H1 (cell line): ENCODE measurements at regions not wholly inside any gene's neighbourhood (a gene's known extent, or its start where the extent isn't known, plus 50 kb on each side); places are given as distances from the start of the nearest gene placed in this dataset.

Experiments used
- CTBP2 ChIP-seq: IDR thresholded peaks from 2 replicates; pipeline ENCODE4 v1.7.0; 2011; ENCODE audit warnings: borderline replicate concordance, mild to moderate bottlenecking, moderate library complexity, mixed read lengths, low read length; ENCODE audit not compliant: insufficient read depth, insufficient read length
- EP300 ChIP-seq, 2 experiments: IDR thresholded peaks; 1 replicate in 1 of 2; 2 replicates in 1 of 2; pipeline ENCODE4 v1.6.1; 2011 to 2012; ENCODE audit warnings: low read depth in 2 of 2, low read length in 2 of 2, mild to moderate bottlenecking in 2 of 2, borderline replicate concordance in 1 of 2, inconsistent platforms in 1 of 2, moderate library complexity in 1 of 2
- FOSL1 ChIP-seq: IDR thresholded peaks from 2 replicates; pipeline ENCODE4 v1.6.1; 2011; ENCODE audit warnings: mild to moderate bottlenecking, low read depth, low read length, moderate library complexity; ENCODE audit not compliant: insufficient read depth
- POLR2AphosphoS5 ChIP-seq: IDR thresholded peaks from 2 replicates; pipeline ENCODE4 v1.6.1; 2011; ENCODE audit warnings: low read depth, low read length
- SUZ12 ChIP-seq: fragments of 200-600 bp; sonication (generic); IDR thresholded peaks from 2 replicates; pipeline ENCODE4 v1.6.1; 2012; ENCODE audit warnings: mild to moderate bottlenecking, inconsistent platforms, low read length, moderate library complexity, mixed read lengths
- YY1 ChIP-seq: IDR thresholded peaks from 2 replicates; pipeline ENCODE4 v1.6.1; 2011; ENCODE audit warnings: low read depth, mild to moderate bottlenecking, low read length
- ZNF274 ChIP-seq: IDR thresholded peaks from 2 replicates; pipeline ENCODE4 v1.7.0; 2012; ENCODE audit warnings: low read length, borderline replicate concordance; ENCODE audit errors: extremely low read depth
- TF ChIP-seq, protein P1 (sequence below), 3 experiments: IDR thresholded peaks; 1 replicate in 2 of 3; 2 replicates in 1 of 3; pipeline versions ENCODE4 v1.5.1 to v1.6.1; 2011; ENCODE audit warnings: low read length in 3 of 3, mild to moderate bottlenecking in 3 of 3, inconsistent platforms in 2 of 3, low read depth in 1 of 3, moderate library complexity in 1 of 3; ENCODE audit not compliant: insufficient read depth in 1 of 3; ENCODE audit errors: control extremely low read depth in 1 of 3
- TF ChIP-seq, protein P2 (sequence below): IDR thresholded peaks from 2 replicates; pipeline ENCODE4 v1.6.1; 2012; ENCODE audit warnings: inconsistent platforms
- TF ChIP-seq, protein P3 (sequence below): IDR thresholded peaks from 2 replicates; pipeline ENCODE4 v1.6.1; 2011; ENCODE audit warnings: low read length, improper control_type of control experiment

DNA sequence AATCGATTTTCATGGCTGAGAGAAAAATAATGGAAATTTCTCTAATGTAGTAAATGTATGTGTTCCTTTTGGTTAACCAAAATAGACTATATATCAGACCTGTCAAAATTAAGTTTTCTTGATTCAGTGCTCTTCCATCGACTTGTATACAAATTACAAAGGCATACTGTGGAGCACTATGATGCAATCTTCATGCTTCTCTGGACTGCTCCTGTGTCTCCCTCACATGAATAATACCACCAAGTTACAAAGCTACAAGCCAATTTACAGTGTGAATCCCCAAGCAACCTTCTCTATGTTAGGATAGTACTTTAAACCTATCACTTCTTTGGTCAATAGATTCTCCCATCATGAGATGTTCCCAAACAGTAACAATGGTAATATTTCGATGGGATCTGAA is 577.9 kb downstream of the PPARGC1A start:
- TF ChIP-seq, protein P1, sequence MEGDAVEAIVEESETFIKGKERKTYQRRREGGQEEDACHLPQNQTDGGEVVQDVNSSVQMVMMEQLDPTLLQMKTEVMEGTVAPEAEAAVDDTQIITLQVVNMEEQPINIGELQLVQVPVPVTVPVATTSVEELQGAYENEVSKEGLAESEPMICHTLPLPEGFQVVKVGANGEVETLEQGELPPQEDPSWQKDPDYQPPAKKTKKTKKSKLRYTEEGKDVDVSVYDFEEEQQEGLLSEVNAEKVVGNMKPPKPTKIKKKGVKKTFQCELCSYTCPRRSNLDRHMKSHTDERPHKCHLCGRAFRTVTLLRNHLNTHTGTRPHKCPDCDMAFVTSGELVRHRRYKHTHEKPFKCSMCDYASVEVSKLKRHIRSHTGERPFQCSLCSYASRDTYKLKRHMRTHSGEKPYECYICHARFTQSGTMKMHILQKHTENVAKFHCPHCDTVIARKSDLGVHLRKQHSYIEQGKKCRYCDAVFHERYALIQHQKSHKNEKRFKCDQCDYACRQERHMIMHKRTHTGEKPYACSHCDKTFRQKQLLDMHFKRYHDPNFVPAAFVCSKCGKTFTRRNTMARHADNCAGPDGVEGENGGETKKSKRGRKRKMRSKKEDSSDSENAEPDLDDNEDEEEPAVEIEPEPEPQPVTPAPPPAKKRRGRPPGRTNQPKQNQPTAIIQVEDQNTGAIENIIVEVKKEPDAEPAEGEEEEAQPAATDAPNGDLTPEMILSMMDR (IDR thresholded peaks at IDR 0.05; ENCODE audit: control extremely low read depth in 1 of 3, insufficient read depth in 1 of 3, low read depth in 1 of 3, low read length in 3 of 3), result no peak
- TF ChIP-seq POLR2AphosphoS5 (no peak), ZNF274 (no peak), EP300 (IDR thresholded peaks at IDR 0.05; ENCODE audit: borderline replicate concordance in 1 of 2, low read depth in 2 of 2, low read length in 2 of 2) (no peak), CTBP2 (no peak), YY1 (no peak), SUZ12 (no peak), FOSL1 (no peak)
- TF ChIP-seq, protein P2, sequence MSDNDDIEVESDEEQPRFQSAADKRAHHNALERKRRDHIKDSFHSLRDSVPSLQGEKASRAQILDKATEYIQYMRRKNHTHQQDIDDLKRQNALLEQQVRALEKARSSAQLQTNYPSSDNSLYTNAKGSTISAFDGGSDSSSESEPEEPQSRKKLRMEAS, result no peak
- TF ChIP-seq, protein P3, sequence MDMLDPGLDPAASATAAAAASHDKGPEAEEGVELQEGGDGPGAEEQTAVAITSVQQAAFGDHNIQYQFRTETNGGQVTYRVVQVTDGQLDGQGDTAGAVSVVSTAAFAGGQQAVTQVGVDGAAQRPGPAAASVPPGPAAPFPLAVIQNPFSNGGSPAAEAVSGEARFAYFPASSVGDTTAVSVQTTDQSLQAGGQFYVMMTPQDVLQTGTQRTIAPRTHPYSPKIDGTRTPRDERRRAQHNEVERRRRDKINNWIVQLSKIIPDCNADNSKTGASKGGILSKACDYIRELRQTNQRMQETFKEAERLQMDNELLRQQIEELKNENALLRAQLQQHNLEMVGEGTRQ, result no peak
